K562 (cell line): ENCODE measurements at regions not wholly inside any gene's neighbourhood (a gene's known extent, or its start where the extent isn't known, plus 50 kb on each side); places are given as distances from the start of the nearest gene placed in this dataset.

Experiments used
- ATAC-seq: fragments of 200-7000 bp; cut with Tn5 transposase; 3 replicates; pipeline ENCODE4 v1.9.1; 2020; ENCODE audit warnings: moderate library complexity
- BruUV-seq: library from RNA; stranded (reverse); fragments of 400-500 nt; replicated peaks from 2 replicates; lab custom pipeline; 2021; lab: Mats Ljungman, UMichigan
- CTCF ChIA-PET: fragments of 300-600 bp; formaldehyde crosslinking; extraction: SDS; loops from one replicate; lab custom pipeline; 2021; ENCODE audit warnings: low intra/inter-chr PET ratio; lab: Yijun Ruan, JAX
- POLR2A ChIA-PET: fragments of 300-600, 350-650 bp; sonication (Branson Sonifier 250); formaldehyde crosslinking; extraction: SDS; loops from one replicate; lab custom pipeline; 2021; ENCODE audit warnings: antibody characterized with exemption, inconsistent platforms; lab: Yijun Ruan, JAX
- DNase-seq, 4 experiments: peaks; one replicate each; pipeline versions ENCODE4 v3.0.0 to v3.0.0-alpha.2; 2011 to 2018; ENCODE audit warnings: low spot score in 3 of 4, mixed read lengths in 3 of 4; ENCODE audit errors: extremely low read depth in 1 of 4
- FAIRE-seq: peaks from 2 replicates; lab custom pipeline; 2011; peaks lifted over from hg19 to GRCh38; lab: Jason Lieb, UNC
- H2AFZ ChIP-seq: 2 replicates; pipeline ENCODE4 v1.6.0; 2011; ENCODE audit warnings: low read depth, low read length, control low read depth, inconsistent platforms
- H3K27ac ChIP-seq: fragments of 200-600 bp; 3 replicates; pipeline ENCODE4 v1.8.0; 2011; ENCODE audit warnings: low read depth, mild to moderate bottlenecking, control low read depth, inconsistent platforms, low read length, moderate library complexity, mixed read lengths; ENCODE audit errors: extremely low read depth
- H3K27me3 ChIP-seq, 2 experiments: fragments of 300-600 bp in 1 of 2; 2 replicates in 1 of 2; 3 replicates in 1 of 2; pipeline versions ENCODE4 v1.6.0 to v1.8.0; 2011; ENCODE audit warnings: inconsistent platforms in 2 of 2, low read length in 2 of 2, mild to moderate bottlenecking in 1 of 2, mixed read lengths in 1 of 2, moderate library complexity in 1 of 2; ENCODE audit not compliant: control insufficient read depth in 2 of 2, insufficient read depth in 2 of 2
- H3K36me3 ChIP-seq: fragments of 300-600 bp; 3 replicates; pipeline ENCODE4 v1.8.0; 2011; ENCODE audit warnings: mild to moderate bottlenecking, low read length, inconsistent platforms; ENCODE audit not compliant: control insufficient read depth, insufficient read depth
- H3K4me1 ChIP-seq, 2 experiments: fragments of 200-600 bp in 1 of 2; replicated peaks in 1 of 2; 2 replicates in 1 of 2; 3 replicates in 1 of 2; pipeline versions ENCODE4 v1.5.1 to v1.8.0; 2011; ENCODE audit warnings: inconsistent platforms in 2 of 2, low read length in 2 of 2, mild to moderate bottlenecking in 1 of 2, mixed read lengths in 1 of 2, moderate library complexity in 1 of 2; ENCODE audit not compliant: control insufficient read depth in 2 of 2, insufficient read depth in 2 of 2
- H3K4me2 ChIP-seq: 2 replicates; pipeline ENCODE4 v1.6.1; 2011; ENCODE audit warnings: low read length, control low read depth, inconsistent platforms, mixed read lengths; ENCODE audit not compliant: insufficient read depth
- H3K4me3 ChIP-seq: fragments of 200-600 bp; sonication (generic), shearing (Covaris generic); 2 replicates; pipeline ENCODE4 v1.5.1; 2016; ENCODE audit warnings: control low read depth, inconsistent platforms
- H3K79me2 ChIP-seq: fragments of 200-600 bp; 3 replicates; pipeline ENCODE4 v1.8.0; 2011; ENCODE audit warnings: low read length, inconsistent platforms; ENCODE audit not compliant: control insufficient read depth, insufficient read depth
- H3K9ac ChIP-seq, 2 experiments: 2 replicates each; pipeline versions ENCODE4 v1.6.0 to v1.6.1; 2011; ENCODE audit warnings: low read depth in 2 of 2, low read length in 2 of 2, control low read depth in 1 of 2, inconsistent platforms in 1 of 2, mild to moderate bottlenecking in 1 of 2, mixed read lengths in 1 of 2; ENCODE audit not compliant: insufficient read depth in 1 of 2
- H3K9me1 ChIP-seq: one replicate; pipeline ENCODE4 v1.6.0; 2011; ENCODE audit warnings: inconsistent platforms, mild to moderate bottlenecking, low read length, moderate library complexity; ENCODE audit not compliant: control insufficient read depth, insufficient read depth
- H3K9me3 ChIP-seq: replicated peaks from 2 replicates; pipeline ENCODE4 v1.5.1; 2011; ENCODE audit warnings: low read depth, low read length, inconsistent platforms; ENCODE audit not compliant: control insufficient read depth, insufficient read depth
- H4K20me1 ChIP-seq: replicated peaks from 2 replicates; pipeline ENCODE4 v1.6.1; 2011; ENCODE audit warnings: low read length, inconsistent platforms, mixed read lengths; ENCODE audit not compliant: control insufficient read depth, insufficient read depth
- CHCHD3 ChIP-seq: fragments of 250-450 bp; sonication (Bioruptor Pico); IDR thresholded peaks from 2 replicates; pipeline ENCODE4 v2.1.2; 2022; ENCODE audit warnings: mild to moderate bottlenecking
- MEIS2 ChIP-seq: fragments of 450-650 bp; IDR thresholded peaks from 2 replicates; pipeline ENCODE4 v1.6.1; 2014; ENCODE audit warnings: mild to moderate bottlenecking; ENCODE audit not compliant: partially characterized antibody
- NFIX ChIP-seq: fragments of 250-450 bp; sonication (Bioruptor Pico); IDR thresholded peaks from 2 replicates; pipeline ENCODE4 v1.4.0; 2020; ENCODE audit warnings: low read depth, mild to moderate bottlenecking, moderate library complexity
- NFRKB ChIP-seq: fragments of 450-650 bp; IDR thresholded peaks from 2 replicates; pipeline ENCODE4 v1.6.1; 2016; ENCODE audit warnings: low read depth
- NUFIP1 ChIP-seq: fragments of 450-650 bp; IDR thresholded peaks from 2 replicates; pipeline ENCODE4 v1.6.1; 2018; ENCODE audit not compliant: partially characterized antibody
- PHB ChIP-seq: fragments of 250-450 bp; sonication (Bioruptor Pico); IDR thresholded peaks from 2 replicates; pipeline ENCODE4 v1.5.0; 2021
- PHF20 ChIP-seq: fragments of 450-650 bp; IDR thresholded peaks from 2 replicates; pipeline ENCODE4 v1.6.1; 2018; ENCODE audit not compliant: partially characterized antibody
- POLR2B ChIP-seq: fragments of 450-650 bp; IDR thresholded peaks from 2 replicates; pipeline ENCODE4 v1.6.1; 2018; ENCODE audit warnings: low read depth; ENCODE audit not compliant: partially characterized antibody
- RBM15 ChIP-seq: fragments of 200-400 bp; formaldehyde crosslinking; IDR thresholded peaks from 2 replicates; pipeline ENCODE4 v1.6.1; 2018; ENCODE audit warnings: mild to moderate bottlenecking, low read length, moderate library complexity; ENCODE audit not compliant: insufficient read depth
- SMARCA5 ChIP-seq: fragments of 450-650 bp; IDR thresholded peaks from 2 replicates; pipeline ENCODE4 v1.6.1; 2016
- SRSF7 ChIP-seq: fragments of 200-400 bp; formaldehyde crosslinking; optimal IDR thresholded peaks from 2 replicates; pipeline ENCODE3; 2017; ENCODE audit warnings: mild to moderate bottlenecking, low read depth, low read length
- ZNF121 ChIP-seq: sonication (generic); formaldehyde crosslinking; conservative IDR thresholded peaks from 2 replicates; pipeline ENCODE4 v1.8.0; 2022; ENCODE audit warnings: missing genetic modification reagents
- ZNF277 ChIP-seq: fragments of 250-450 bp; sonication (Bioruptor Pico); IDR thresholded peaks from 2 replicates; pipeline ENCODE4 v1.8.0; 2022; ENCODE audit warnings: inconsistent platforms, mild to moderate bottlenecking, moderate library complexity, borderline replicate concordance
- WGBS: fragments of 100-300 bp; shearing (Covaris generic); methylation state at CpG from one replicate; pipeline ENCODE4 v1.1.6; 2016; ENCODE audit warnings: low coverage, mixed read lengths; ENCODE audit not compliant: insufficient coverage; ENCODE audit errors: missing lambda C conversion rate; 5-methylcytosine and 5-hydroxymethylcytosine counted together
- in situ Hi-C: fragments of 300-500 bp; cut with MboI; formaldehyde crosslinking; loops from 4 replicates; pipeline ENCODE4 v1.15.0; 2018; ENCODE audit warnings: inconsistent platforms, mixed read lengths
- intact Hi-C: fragments of 100-400 bp; cut with micrococcal nuclease; formaldehyde crosslinking; loops from 2 replicates; pipeline ENCODE4 v1.14.2; 2022
- TF ChIP-seq, protein P1 (sequence below), 2 experiments: fragments of 450-650 bp; IDR thresholded peaks; 2 replicates each; pipeline ENCODE4 v1.6.1; 2018; ENCODE audit warnings: mild to moderate bottlenecking in 2 of 2, low read depth in 1 of 2; ENCODE audit not compliant: partially characterized antibody in 2 of 2
- TF ChIP-seq, protein P2 (sequence below): fragments of 450-650 bp; conservative IDR thresholded peaks from 2 replicates; pipeline ENCODE4 v1.6.1; 2016; ENCODE audit warnings: missing genetic modification characterization, low read depth, mild to moderate bottlenecking, control low read depth, missing compliant biosample characterization

- Histone ChIP-seq H3K79me2 (no peaks in the 10 kb centered on the region), H3K9me1 (no peaks in the 10 kb centered on the region), H3K36me3 (no peaks in the 10 kb centered on the region), H3K4me3 (no peak overlapping the region), H3K9ac (0 out of 4 replicates have a peak overlapping the region, but pooled peaks of 1 of the 2 experiments have one; percentile 28), H3K27ac (no peak overlapping the region), H2AFZ (peak overlapping the region; percentile 22; the same call in 1 of the 2 replicates), H3K9me3 (no peaks in the 10 kb centered on the region), H3K4me2 (no peak overlapping the region), H3K4me1 (peaks cover 0 to 10% of the 10 kb centered on the region in 2 experiments; a peak in 2 of 5 replicates), H4K20me1 (no peaks in the 10 kb centered on the region), H3K27me3 (no peaks in the 10 kb centered on the region)
- POLR2A ChIA-PET = interaction anchor here (1.8 kb wide), 1 partner anchor 14 kb away, joined by 4 read pairs; no protein-coding TSS in a partner anchor
- no TSS peak for BruUV-seq
- intact Hi-C loops = no loop called here
- in situ Hi-C loops = no loop called here
- DNase-seq = no peak
- no peak for FAIRE-seq
- ATAC-seq = peak; percentile 34; the same call in 2 of the 3 replicates
- CTCF ChIA-PET = no interaction called here
- WGBS = 43% methylated on average over 13 of the region's 14 CpGs
- TF ChIP-seq POLR2B (no peak), MEIS2 (no peak), RBM15 (no peak), SRSF7 (no peak), NFIX (CRISPR knock-in tag) (no peak), NFRKB (no peak), NUFIP1 (no peak), PHB (CRISPR knock-in tag) (no peak), PHF20 (no peak), CHCHD3 (CRISPR knock-in tag) (no peak), ZNF277 (CRISPR knock-in tag) (no peak), SMARCA5 (no peak), ZNF121 (CRISPR knock-in tag) (no peak)
- TF ChIP-seq, protein P1, sequence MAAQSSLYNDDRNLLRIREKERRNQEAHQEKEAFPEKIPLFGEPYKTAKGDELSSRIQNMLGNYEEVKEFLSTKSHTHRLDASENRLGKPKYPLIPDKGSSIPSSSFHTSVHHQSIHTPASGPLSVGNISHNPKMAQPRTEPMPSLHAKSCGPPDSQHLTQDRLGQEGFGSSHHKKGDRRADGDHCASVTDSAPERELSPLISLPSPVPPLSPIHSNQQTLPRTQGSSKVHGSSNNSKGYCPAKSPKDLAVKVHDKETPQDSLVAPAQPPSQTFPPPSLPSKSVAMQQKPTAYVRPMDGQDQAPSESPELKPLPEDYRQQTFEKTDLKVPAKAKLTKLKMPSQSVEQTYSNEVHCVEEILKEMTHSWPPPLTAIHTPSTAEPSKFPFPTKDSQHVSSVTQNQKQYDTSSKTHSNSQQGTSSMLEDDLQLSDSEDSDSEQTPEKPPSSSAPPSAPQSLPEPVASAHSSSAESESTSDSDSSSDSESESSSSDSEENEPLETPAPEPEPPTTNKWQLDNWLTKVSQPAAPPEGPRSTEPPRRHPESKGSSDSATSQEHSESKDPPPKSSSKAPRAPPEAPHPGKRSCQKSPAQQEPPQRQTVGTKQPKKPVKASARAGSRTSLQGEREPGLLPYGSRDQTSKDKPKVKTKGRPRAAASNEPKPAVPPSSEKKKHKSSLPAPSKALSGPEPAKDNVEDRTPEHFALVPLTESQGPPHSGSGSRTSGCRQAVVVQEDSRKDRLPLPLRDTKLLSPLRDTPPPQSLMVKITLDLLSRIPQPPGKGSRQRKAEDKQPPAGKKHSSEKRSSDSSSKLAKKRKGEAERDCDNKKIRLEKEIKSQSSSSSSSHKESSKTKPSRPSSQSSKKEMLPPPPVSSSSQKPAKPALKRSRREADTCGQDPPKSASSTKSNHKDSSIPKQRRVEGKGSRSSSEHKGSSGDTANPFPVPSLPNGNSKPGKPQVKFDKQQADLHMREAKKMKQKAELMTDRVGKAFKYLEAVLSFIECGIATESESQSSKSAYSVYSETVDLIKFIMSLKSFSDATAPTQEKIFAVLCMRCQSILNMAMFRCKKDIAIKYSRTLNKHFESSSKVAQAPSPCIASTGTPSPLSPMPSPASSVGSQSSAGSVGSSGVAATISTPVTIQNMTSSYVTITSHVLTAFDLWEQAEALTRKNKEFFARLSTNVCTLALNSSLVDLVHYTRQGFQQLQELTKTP (IDR thresholded peaks at IDR 0.05; ENCODE audit: low read depth in 1 of 2, partially characterized antibody in 2 of 2) = no peak
- TF ChIP-seq, protein P2, sequence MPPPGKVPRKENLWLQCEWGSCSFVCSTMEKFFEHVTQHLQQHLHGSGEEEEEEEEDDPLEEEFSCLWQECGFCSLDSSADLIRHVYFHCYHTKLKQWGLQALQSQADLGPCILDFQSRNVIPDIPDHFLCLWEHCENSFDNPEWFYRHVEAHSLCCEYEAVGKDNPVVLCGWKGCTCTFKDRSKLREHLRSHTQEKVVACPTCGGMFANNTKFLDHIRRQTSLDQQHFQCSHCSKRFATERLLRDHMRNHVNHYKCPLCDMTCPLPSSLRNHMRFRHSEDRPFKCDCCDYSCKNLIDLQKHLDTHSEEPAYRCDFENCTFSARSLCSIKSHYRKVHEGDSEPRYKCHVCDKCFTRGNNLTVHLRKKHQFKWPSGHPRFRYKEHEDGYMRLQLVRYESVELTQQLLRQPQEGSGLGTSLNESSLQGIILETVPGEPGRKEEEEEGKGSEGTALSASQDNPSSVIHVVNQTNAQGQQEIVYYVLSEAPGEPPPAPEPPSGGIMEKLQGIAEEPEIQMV (tag) = no peak
Measured at GRCh38 chr2:64784168-64785061, 130.7 kb upstream of the SERTAD2 start.
